Kidney glomerular epithelial cell (primary cell): ENCODE measurements at regions not wholly inside any gene's neighbourhood (a gene's known extent, or its start where the extent isn't known, plus 50 kb on each side); places are given as distances from the start of the nearest gene placed in this dataset.

Experiments
- DNase-seq: peaks from one replicate; lab custom pipeline; 2025; lab: John Stamatoyannopoulos, UW

DNA sequence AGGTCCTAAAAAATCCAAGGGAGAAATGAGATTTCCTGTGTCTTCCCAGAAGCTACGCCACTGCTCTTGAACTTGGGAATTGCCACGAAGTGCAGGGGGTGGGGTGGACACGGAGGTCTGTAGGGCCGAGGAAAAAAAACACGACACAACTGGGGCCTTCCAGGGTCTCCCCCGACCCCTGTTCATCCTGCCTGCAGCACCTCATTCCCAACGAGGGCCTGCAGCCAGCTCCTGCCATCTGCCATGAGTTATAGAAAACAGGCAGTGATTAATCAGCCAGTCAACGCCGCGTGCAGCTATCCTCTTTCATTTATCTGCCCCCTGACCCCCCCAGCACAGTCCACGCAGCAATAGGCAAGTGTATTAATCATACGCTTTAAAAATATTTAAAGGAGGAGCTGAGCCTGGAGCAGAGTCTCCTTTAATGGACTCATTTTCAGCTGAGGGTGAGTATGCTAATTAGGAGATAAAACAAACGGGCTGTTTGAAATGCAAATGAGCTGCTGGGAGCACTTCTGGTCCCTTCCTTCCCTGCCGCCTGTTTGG lies 209.9 kb downstream of the TFCP2L1 start:
- peak; percentile 96 for DNase-seq

GRCh38 chr2:121075641-121076497 lies 209.1 kb downstream of the TFCP2L1 start:
- no peak for DNase-seq

DNA sequence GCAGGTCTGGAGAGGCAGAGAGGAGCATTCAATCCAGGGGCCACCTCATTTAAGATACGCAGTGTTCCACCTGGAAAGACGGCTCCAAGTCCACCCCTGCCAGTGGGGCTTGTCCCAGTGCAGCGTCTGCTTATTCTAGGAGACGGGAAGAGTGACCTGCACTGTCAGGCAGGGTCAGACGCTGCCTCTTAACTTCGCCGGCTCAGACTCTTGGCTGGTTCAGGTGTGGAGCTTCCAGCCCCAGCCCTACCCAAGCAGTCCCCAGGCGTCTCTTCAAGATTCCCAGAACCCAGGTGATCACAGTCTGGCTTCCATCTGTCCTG lies 208.5 kb downstream of the TFCP2L1 start:
- no peak for DNase-seq

DNA sequence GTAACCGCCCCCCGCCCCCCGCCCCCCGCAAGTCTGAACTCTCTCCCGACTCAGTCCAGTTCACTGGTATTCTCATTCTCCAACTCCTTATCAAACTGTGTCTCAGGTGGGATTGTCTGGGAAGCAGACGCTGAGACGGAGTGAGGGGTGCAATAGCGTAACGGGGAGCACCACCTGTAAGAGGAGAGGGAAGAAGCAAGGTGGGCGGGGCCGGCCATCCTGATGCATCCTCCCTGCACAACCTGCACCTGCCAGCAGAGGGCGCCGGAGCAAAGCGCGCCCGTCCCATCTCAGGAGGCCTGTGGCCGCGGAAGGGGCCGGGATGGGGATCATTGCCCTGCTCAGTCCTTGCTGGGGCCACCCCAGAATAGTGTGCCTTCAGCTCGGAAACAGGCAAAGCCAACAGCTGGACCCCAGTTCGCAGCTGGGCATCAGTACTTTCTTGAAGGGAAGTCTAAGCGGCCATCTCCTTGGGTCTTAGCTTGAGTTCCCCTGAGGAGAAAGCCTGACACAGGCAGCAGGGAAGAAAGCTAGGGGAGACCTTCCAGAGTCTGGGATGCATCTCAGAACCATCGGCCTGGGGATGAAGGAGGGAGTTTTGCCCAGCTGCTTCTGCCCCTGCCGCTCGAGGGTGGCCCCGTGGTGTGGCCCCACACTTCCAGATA lies 208.0 kb downstream of the TFCP2L1 start:
- DNase-seq: peak; percentile 28

- no peak for DNase-seq
Observed at GRCh38 chr2:121078899-121079298, 206.1 kb downstream of the TFCP2L1 start.

GRCh38 chr2:121080013-121080772 lies 204.8 kb downstream of the TFCP2L1 start:
- peak; percentile 37 for DNase-seq

- no peak for DNase-seq
Observed at GRCh38 chr2:121081701-121082100, 203.3 kb downstream of the TFCP2L1 start.

- no peak for DNase-seq
Observed at GRCh38 chr2:121082191-121082590, 202.8 kb downstream of the TFCP2L1 start.

DNA sequence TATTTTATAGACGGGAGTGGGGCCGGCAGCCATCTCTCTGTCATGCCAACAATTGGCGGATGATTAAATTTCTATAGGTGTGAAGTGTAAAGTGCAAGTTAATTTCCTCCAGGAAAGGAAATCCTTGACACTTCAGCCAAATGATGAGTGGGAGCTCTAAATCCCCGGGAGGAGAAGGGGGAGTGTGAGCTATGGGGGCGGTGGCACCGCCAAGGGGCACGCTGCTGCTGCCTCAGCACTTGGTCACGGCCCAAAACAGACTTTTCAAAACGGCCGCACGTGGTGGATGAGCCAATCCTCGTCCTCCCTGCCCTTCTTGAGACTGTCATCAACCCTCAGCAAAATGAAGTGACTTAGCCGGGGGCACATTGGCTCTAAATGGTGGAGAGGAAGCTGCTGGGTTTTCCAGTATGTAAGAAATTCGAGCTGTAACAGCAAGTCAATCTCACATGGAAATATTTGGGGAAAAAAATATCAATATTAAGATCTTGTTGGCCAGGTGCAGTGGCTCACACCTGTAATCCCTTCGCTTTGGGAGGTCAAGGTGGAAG lies 200.8 kb downstream of the TFCP2L1 start:
- no peak for DNase-seq

- no peak for DNase-seq
Observed at GRCh38 chr2:121085801-121086200, 199.2 kb downstream of the TFCP2L1 start.

- no peak for DNase-seq
Observed at GRCh38 chr2:121086450-121086849, 198.6 kb downstream of the TFCP2L1 start.

- DNase-seq: no peak
Observed at GRCh38 chr2:121087117-121087516, 197.9 kb downstream of the TFCP2L1 start.

- no peak for DNase-seq
Observed at GRCh38 chr2:121088251-121089165, 196.5 kb downstream of the TFCP2L1 start.

- no peak for DNase-seq
Observed at GRCh38 chr2:121089166-121089510, 195.9 kb downstream of the TFCP2L1 start.

DNA sequence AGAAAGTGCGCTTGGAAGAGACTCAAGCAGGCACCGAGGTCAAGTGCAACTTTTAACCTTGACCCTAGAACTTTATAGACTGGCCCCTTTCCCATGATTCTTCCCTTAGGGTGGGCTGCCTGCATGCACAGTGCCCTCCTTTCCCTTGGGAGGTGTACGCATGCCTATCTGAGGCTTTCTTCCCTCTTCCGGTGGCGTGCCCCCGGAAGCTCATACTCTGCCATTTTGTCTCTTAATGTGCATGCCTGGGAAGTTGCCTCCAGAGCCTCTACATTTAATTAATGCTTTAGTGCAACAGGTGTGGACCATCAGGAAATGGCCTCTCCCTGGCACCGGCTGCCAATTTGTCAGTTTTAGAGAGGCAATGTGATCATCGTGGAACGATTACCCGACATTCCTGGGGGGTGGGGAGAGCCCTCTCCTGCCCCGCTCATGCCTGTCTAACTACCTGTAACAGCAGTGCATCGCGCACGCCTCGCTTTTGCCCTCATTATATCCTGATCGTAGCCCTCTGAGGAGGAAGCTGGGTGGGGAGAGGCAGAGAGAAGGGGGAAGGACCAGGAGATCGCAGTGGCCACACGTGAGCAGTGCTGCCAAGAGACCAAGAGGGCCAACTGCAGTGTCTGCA lies 194.8 kb downstream of the TFCP2L1 start:
- no peak for DNase-seq

GRCh38 chr2:121092095-121092494 lies 192.9 kb downstream of the TFCP2L1 start:
- DNase-seq: no peak

DNA sequence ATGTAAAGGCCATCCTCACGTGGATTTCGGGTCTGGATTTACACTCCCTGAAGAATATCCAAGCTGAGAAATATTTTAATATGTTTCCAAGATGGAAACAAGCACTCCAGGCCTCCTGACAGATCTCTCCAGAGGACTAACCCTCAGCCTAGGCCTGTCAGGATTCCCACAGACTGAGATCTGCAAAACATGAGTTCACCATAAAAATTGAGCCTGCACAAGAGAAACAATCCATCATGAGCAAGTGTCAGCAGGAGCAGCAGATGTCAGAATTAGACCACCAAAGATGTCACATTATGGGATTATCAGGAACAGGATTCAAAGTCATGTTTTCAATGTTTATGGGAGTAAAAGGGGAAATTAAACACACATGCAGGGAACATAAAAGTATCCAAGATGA lies 191.3 kb downstream of the TFCP2L1 start:
- DNase-seq: no peak

DNA sequence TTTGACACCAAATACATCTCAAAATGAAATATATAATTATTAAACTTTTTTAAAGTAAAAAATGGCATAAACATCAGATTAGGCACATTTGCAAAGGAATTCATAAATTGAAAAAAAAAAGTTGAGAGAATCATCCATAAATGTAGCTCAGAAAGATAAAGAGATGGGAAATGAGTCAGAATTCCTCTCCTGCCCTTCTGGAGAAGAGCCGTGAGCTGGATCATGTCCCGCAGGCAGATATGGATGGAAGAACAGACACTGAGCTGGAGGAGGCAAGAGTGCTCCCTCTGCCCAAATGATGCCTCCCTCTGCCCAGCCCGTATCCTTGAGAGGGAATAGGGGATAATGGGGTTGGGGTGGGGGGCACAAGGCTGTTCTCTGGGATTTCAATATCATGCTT lies 190.9 kb downstream of the TFCP2L1 start:
- DNase-seq: no peak

DNA sequence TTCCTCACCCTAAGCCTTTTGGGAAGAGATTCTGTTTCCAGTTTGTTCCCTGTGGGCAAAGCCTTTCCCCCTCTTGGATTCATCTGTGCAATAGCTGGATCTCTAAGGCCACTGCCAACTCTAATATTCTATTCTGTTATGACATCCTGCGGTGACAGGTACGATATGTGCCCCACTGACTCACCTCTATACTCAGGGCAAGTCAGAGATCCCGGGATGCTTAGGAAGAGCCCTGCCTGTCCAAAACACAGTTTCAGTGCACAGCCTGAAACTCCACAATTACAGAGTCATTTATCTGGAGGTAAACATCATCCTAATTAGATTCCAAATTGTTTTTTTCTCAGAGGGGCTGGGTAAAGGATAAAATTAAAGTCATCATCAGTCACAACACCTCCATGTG lies 190.2 kb downstream of the TFCP2L1 start:
- no peak for DNase-seq

DNA sequence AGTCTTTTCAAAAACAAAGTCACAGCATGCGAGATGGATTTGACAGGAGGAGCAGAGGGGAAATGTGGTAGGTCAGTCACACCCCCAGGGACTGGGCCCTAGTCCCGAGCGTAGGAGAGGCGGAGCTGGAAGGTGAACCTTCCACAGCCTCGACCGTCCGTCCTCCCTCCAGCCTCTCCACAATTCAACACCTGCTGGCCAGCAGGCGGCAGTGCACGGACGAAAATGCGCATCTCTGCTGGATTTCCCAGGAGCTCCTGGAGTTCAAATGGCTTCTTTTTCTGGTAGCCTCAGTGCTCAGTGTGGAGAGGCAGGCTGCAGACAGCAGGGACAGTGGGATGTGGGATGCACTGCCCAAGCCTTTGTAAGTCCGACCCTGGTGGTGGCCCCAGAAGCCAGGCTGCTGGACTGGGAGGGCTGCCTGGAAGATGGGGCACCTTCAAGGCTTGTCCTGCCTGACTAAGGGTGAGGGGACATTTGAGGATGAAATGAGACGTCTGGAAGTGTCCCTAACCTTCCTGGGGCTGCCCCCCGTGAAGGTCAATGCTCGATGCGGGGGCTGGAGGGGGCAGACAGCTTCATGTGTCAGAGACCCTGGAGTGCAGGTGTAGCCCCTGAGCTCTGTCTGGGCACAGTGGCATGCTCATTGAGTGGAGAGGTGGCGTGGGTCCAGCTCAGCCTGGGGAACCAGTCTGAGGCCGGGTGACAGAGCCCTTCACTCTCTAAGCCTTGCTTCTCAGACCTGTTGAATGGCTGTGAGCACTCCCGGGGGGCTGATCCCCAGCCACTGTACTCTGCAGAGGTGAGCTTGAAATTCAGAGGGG lies 189.5 kb downstream of the TFCP2L1 start:
- peak; percentile 49 for DNase-seq
